K562 (cell line): ENCODE measurements at regions not wholly inside any gene's neighbourhood (a gene's known extent, or its start where the extent isn't known, plus 50 kb on each side); places are given as distances from the start of the nearest gene placed in this dataset.

ENCODE experiments used
- ATAC-seq: fragments of 200-7000 bp; cut with Tn5 transposase; 3 replicates; pipeline ENCODE4 v1.9.1; 2020; ENCODE audit warnings: moderate library complexity
- BruUV-seq: library from RNA; stranded (reverse); fragments of 400-500 nt; replicated peaks from 2 replicates; lab custom pipeline; 2021; lab: Mats Ljungman, UMichigan
- CTCF ChIA-PET: fragments of 300-600 bp; formaldehyde crosslinking; extraction: SDS; loops from one replicate; lab custom pipeline; 2021; ENCODE audit warnings: low intra/inter-chr PET ratio; lab: Yijun Ruan, JAX
- POLR2A ChIA-PET: fragments of 300-600, 350-650 bp; sonication (Branson Sonifier 250); formaldehyde crosslinking; extraction: SDS; loops from one replicate; lab custom pipeline; 2021; ENCODE audit warnings: antibody characterized with exemption, inconsistent platforms; lab: Yijun Ruan, JAX
- DNase-seq, 4 experiments: peaks; one replicate each; pipeline versions ENCODE4 v3.0.0 to v3.0.0-alpha.2; 2011 to 2018; ENCODE audit warnings: low spot score in 3 of 4, mixed read lengths in 3 of 4; ENCODE audit errors: extremely low read depth in 1 of 4
- FAIRE-seq: peaks from 2 replicates; lab custom pipeline; 2011; peaks lifted over from hg19 to GRCh38; lab: Jason Lieb, UNC
- H2AFZ ChIP-seq: 2 replicates; pipeline ENCODE4 v1.6.0; 2011; ENCODE audit warnings: low read depth, low read length, control low read depth, inconsistent platforms
- H3K27ac ChIP-seq: fragments of 200-600 bp; 3 replicates; pipeline ENCODE4 v1.8.0; 2011; ENCODE audit warnings: low read depth, mild to moderate bottlenecking, control low read depth, inconsistent platforms, low read length, moderate library complexity, mixed read lengths; ENCODE audit errors: extremely low read depth
- H3K27me3 ChIP-seq, 2 experiments: fragments of 300-600 bp in 1 of 2; 2 replicates in 1 of 2; 3 replicates in 1 of 2; pipeline versions ENCODE4 v1.6.0 to v1.8.0; 2011; ENCODE audit warnings: inconsistent platforms in 2 of 2, low read length in 2 of 2, mild to moderate bottlenecking in 1 of 2, mixed read lengths in 1 of 2, moderate library complexity in 1 of 2; ENCODE audit not compliant: control insufficient read depth in 2 of 2, insufficient read depth in 2 of 2
- H3K36me3 ChIP-seq: fragments of 300-600 bp; 3 replicates; pipeline ENCODE4 v1.8.0; 2011; ENCODE audit warnings: mild to moderate bottlenecking, low read length, inconsistent platforms; ENCODE audit not compliant: control insufficient read depth, insufficient read depth
- H3K4me1 ChIP-seq, 2 experiments: fragments of 200-600 bp in 1 of 2; replicated peaks in 1 of 2; 2 replicates in 1 of 2; 3 replicates in 1 of 2; pipeline versions ENCODE4 v1.5.1 to v1.8.0; 2011; ENCODE audit warnings: inconsistent platforms in 2 of 2, low read length in 2 of 2, mild to moderate bottlenecking in 1 of 2, mixed read lengths in 1 of 2, moderate library complexity in 1 of 2; ENCODE audit not compliant: control insufficient read depth in 2 of 2, insufficient read depth in 2 of 2
- H3K4me2 ChIP-seq: 2 replicates; pipeline ENCODE4 v1.6.1; 2011; ENCODE audit warnings: low read length, control low read depth, inconsistent platforms, mixed read lengths; ENCODE audit not compliant: insufficient read depth
- H3K4me3 ChIP-seq: fragments of 200-600 bp; sonication (generic), shearing (Covaris generic); 2 replicates; pipeline ENCODE4 v1.5.1; 2016; ENCODE audit warnings: control low read depth, inconsistent platforms
- H3K79me2 ChIP-seq: fragments of 200-600 bp; 3 replicates; pipeline ENCODE4 v1.8.0; 2011; ENCODE audit warnings: low read length, inconsistent platforms; ENCODE audit not compliant: control insufficient read depth, insufficient read depth
- H3K9ac ChIP-seq, 2 experiments: 2 replicates each; pipeline versions ENCODE4 v1.6.0 to v1.6.1; 2011; ENCODE audit warnings: low read depth in 2 of 2, low read length in 2 of 2, control low read depth in 1 of 2, inconsistent platforms in 1 of 2, mild to moderate bottlenecking in 1 of 2, mixed read lengths in 1 of 2; ENCODE audit not compliant: insufficient read depth in 1 of 2
- H3K9me1 ChIP-seq: one replicate; pipeline ENCODE4 v1.6.0; 2011; ENCODE audit warnings: inconsistent platforms, mild to moderate bottlenecking, low read length, moderate library complexity; ENCODE audit not compliant: control insufficient read depth, insufficient read depth
- H3K9me3 ChIP-seq: replicated peaks from 2 replicates; pipeline ENCODE4 v1.5.1; 2011; ENCODE audit warnings: low read depth, low read length, inconsistent platforms; ENCODE audit not compliant: control insufficient read depth, insufficient read depth
- H4K20me1 ChIP-seq: replicated peaks from 2 replicates; pipeline ENCODE4 v1.6.1; 2011; ENCODE audit warnings: low read length, inconsistent platforms, mixed read lengths; ENCODE audit not compliant: control insufficient read depth, insufficient read depth
- IRF2 ChIP-seq: sonication (generic); formaldehyde crosslinking; IDR thresholded peaks from 2 replicates; pipeline ENCODE4 v1.8.1; 2022; ENCODE audit warnings: mild to moderate bottlenecking, missing genetic modification reagents
- KLF10 ChIP-seq: fragments of 250-450 bp; sonication (Bioruptor Pico); IDR thresholded peaks from 2 replicates; pipeline ENCODE4 v1.6.1; 2021; ENCODE audit warnings: matching md5 sums
- MAZ ChIP-seq, 2 experiments: fragments of 450-650 bp in 1 of 2; sonication (generic) in 1 of 2; formaldehyde crosslinking; IDR thresholded peaks in 1 of 2; conservative IDR thresholded peaks in 1 of 2; 2 replicates each; pipeline versions ENCODE4 v1.4.0 to v1.5.0; 2020; ENCODE audit warnings: mild to moderate bottlenecking in 1 of 2, missing genetic modification reagents in 1 of 2
- POLR2B ChIP-seq: fragments of 450-650 bp; IDR thresholded peaks from 2 replicates; pipeline ENCODE4 v1.6.1; 2018; ENCODE audit warnings: low read depth; ENCODE audit not compliant: partially characterized antibody
- RAD51 ChIP-seq: fragments of 450-650 bp; IDR thresholded peaks from 2 replicates; pipeline ENCODE4 v1.7.1; 2016; ENCODE audit warnings: low read depth, mild to moderate bottlenecking, borderline replicate concordance
- TFAM ChIP-seq: fragments of 250-450 bp; sonication (Bioruptor Pico); conservative IDR thresholded peaks from 2 replicates; pipeline ENCODE4 v1.5.0; 2021; ENCODE audit warnings: mild to moderate bottlenecking, moderate library complexity
- ZNF253 ChIP-seq: fragments of 250-450 bp; sonication (Bioruptor Pico); conservative IDR thresholded peaks from 2 replicates; pipeline ENCODE4 v1.6.1; 2021; ENCODE audit warnings: mild to moderate bottlenecking
- WGBS: fragments of 100-300 bp; shearing (Covaris generic); methylation state at CpG from one replicate; pipeline ENCODE4 v1.1.6; 2016; ENCODE audit warnings: low coverage, mixed read lengths; ENCODE audit not compliant: insufficient coverage; ENCODE audit errors: missing lambda C conversion rate; 5-methylcytosine and 5-hydroxymethylcytosine counted together
- in situ Hi-C: fragments of 300-500 bp; cut with MboI; formaldehyde crosslinking; loops from 4 replicates; pipeline ENCODE4 v1.15.0; 2018; ENCODE audit warnings: inconsistent platforms, mixed read lengths
- intact Hi-C: fragments of 100-400 bp; cut with micrococcal nuclease; formaldehyde crosslinking; loops from 2 replicates; pipeline ENCODE4 v1.14.2; 2022
- TF ChIP-seq, protein P1 (sequence below): fragments of 450-650 bp; IDR thresholded peaks from 2 replicates; pipeline ENCODE4 v1.6.1; 2016; ENCODE audit warnings: mild to moderate bottlenecking, moderate library complexity
- TF ChIP-seq, protein P2 (sequence below): fragments of 200-400 bp; formaldehyde crosslinking; IDR thresholded peaks from 2 replicates; pipeline ENCODE4 v1.6.1; 2017; ENCODE audit warnings: mild to moderate bottlenecking, low read depth, low read length, moderate library complexity

DNA sequence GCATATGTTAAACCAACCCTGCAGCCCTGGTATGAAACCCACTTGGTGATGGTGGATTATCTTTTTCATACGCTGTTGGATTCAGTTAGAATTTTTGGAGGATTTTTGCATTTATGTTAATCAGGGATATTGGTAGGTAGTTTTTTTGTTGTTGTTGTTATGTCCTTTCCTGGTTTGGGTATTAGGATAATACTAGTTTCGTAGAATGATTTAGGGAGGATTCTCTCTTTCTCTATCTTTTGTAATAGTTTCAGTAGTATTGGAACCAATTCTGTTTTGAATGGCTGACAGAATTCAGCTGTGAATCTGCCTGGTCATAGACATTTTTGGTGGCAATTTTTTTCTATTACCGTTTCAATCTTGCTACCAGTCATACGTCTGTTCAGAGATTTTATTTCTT lies 305.4 kb downstream of the IDS start:
- DNase-seq (no peak), ATAC-seq (no peak), FAIRE-seq (no peak)
- H3K79me2 ChIP-seq = no peaks in the 10 kb centered on the region
- H3K4me3 ChIP-seq = no peak overlapping the region
- no peak overlapping the region for H3K27ac ChIP-seq
- H4K20me1 ChIP-seq = no peaks in the 10 kb centered on the region
- 3% methylated on average over 4 of the region's 4 CpGs for WGBS
- H3K9me1 ChIP-seq = no peaks in the 10 kb centered on the region
- in situ Hi-C loops (no loop called here), intact Hi-C loops (no loop called here)
- no peaks in the 10 kb centered on the region for H3K27me3 ChIP-seq
- ChIA-PET POLR2A (no interaction called here), CTCF (no interaction called here)
- no peak overlapping the region for H2AFZ ChIP-seq
- H3K4me1 ChIP-seq = no peaks in the 10 kb centered on the region
- no peak overlapping the region for H3K9ac ChIP-seq
- no peak overlapping the region for H3K4me2 ChIP-seq
- BruUV-seq = no TSS peak
- H3K36me3 ChIP-seq = no peaks in the 10 kb centered on the region
- H3K9me3 ChIP-seq = no peaks in the 10 kb centered on the region
- TF ChIP-seq KLF10 (CRISPR knock-in tag) (no peak), TFAM (no peak), ZNF253 (CRISPR knock-in tag) (no peak), RAD51 (no peak), IRF2 (CRISPR knock-in tag) (no peak), MAZ (CRISPR knock-in tag; conservative IDR thresholded peaks at IDR 0.05 in 1 of 2, IDR thresholded peaks at IDR 0.05 in 1 of 2) (no peak), POLR2B (no peak)
- TF ChIP-seq, protein P1, sequence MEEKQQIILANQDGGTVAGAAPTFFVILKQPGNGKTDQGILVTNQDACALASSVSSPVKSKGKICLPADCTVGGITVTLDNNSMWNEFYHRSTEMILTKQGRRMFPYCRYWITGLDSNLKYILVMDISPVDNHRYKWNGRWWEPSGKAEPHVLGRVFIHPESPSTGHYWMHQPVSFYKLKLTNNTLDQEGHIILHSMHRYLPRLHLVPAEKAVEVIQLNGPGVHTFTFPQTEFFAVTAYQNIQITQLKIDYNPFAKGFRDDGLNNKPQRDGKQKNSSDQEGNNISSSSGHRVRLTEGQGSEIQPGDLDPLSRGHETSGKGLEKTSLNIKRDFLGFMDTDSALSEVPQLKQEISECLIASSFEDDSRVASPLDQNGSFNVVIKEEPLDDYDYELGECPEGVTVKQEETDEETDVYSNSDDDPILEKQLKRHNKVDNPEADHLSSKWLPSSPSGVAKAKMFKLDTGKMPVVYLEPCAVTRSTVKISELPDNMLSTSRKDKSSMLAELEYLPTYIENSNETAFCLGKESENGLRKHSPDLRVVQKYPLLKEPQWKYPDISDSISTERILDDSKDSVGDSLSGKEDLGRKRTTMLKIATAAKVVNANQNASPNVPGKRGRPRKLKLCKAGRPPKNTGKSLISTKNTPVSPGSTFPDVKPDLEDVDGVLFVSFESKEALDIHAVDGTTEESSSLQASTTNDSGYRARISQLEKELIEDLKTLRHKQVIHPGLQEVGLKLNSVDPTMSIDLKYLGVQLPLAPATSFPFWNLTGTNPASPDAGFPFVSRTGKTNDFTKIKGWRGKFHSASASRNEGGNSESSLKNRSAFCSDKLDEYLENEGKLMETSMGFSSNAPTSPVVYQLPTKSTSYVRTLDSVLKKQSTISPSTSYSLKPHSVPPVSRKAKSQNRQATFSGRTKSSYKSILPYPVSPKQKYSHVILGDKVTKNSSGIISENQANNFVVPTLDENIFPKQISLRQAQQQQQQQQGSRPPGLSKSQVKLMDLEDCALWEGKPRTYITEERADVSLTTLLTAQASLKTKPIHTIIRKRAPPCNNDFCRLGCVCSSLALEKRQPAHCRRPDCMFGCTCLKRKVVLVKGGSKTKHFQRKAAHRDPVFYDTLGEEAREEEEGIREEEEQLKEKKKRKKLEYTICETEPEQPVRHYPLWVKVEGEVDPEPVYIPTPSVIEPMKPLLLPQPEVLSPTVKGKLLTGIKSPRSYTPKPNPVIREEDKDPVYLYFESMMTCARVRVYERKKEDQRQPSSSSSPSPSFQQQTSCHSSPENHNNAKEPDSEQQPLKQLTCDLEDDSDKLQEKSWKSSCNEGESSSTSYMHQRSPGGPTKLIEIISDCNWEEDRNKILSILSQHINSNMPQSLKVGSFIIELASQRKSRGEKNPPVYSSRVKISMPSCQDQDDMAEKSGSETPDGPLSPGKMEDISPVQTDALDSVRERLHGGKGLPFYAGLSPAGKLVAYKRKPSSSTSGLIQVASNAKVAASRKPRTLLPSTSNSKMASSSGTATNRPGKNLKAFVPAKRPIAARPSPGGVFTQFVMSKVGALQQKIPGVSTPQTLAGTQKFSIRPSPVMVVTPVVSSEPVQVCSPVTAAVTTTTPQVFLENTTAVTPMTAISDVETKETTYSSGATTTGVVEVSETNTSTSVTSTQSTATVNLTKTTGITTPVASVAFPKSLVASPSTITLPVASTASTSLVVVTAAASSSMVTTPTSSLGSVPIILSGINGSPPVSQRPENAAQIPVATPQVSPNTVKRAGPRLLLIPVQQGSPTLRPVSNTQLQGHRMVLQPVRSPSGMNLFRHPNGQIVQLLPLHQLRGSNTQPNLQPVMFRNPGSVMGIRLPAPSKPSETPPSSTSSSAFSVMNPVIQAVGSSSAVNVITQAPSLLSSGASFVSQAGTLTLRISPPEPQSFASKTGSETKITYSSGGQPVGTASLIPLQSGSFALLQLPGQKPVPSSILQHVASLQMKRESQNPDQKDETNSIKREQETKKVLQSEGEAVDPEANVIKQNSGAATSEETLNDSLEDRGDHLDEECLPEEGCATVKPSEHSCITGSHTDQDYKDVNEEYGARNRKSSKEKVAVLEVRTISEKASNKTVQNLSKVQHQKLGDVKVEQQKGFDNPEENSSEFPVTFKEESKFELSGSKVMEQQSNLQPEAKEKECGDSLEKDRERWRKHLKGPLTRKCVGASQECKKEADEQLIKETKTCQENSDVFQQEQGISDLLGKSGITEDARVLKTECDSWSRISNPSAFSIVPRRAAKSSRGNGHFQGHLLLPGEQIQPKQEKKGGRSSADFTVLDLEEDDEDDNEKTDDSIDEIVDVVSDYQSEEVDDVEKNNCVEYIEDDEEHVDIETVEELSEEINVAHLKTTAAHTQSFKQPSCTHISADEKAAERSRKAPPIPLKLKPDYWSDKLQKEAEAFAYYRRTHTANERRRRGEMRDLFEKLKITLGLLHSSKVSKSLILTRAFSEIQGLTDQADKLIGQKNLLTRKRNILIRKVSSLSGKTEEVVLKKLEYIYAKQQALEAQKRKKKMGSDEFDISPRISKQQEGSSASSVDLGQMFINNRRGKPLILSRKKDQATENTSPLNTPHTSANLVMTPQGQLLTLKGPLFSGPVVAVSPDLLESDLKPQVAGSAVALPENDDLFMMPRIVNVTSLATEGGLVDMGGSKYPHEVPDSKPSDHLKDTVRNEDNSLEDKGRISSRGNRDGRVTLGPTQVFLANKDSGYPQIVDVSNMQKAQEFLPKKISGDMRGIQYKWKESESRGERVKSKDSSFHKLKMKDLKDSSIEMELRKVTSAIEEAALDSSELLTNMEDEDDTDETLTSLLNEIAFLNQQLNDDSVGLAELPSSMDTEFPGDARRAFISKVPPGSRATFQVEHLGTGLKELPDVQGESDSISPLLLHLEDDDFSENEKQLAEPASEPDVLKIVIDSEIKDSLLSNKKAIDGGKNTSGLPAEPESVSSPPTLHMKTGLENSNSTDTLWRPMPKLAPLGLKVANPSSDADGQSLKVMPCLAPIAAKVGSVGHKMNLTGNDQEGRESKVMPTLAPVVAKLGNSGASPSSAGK = no peak
- TF ChIP-seq, protein P2, sequence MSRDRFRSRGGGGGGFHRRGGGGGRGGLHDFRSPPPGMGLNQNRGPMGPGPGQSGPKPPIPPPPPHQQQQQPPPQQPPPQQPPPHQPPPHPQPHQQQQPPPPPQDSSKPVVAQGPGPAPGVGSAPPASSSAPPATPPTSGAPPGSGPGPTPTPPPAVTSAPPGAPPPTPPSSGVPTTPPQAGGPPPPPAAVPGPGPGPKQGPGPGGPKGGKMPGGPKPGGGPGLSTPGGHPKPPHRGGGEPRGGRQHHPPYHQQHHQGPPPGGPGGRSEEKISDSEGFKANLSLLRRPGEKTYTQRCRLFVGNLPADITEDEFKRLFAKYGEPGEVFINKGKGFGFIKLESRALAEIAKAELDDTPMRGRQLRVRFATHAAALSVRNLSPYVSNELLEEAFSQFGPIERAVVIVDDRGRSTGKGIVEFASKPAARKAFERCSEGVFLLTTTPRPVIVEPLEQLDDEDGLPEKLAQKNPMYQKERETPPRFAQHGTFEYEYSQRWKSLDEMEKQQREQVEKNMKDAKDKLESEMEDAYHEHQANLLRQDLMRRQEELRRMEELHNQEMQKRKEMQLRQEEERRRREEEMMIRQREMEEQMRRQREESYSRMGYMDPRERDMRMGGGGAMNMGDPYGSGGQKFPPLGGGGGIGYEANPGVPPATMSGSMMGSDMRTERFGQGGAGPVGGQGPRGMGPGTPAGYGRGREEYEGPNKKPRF = no peak
